Kidney (tissue), 13 donors: ENCODE measurements at regions not wholly inside any gene's neighbourhood (a gene's known extent, or its start where the extent isn't known, plus 50 kb on each side); places are given as distances from the start of the nearest gene placed in this dataset.

Experiments
- DNase-seq, 5 donors: peaks; one replicate each; pipeline ENCODE4 v3.0.0-alpha.2; 2013 to 2020
- FAIRE-seq: peaks from 2 replicates; lab custom pipeline; 2012; peaks lifted over from hg19 to GRCh38; lab: Jason Lieb, UNC
- H3K27ac ChIP-seq, 2 donors: one replicate each; pipeline ENCODE4 v1.7.0; 2013; ENCODE audit warnings: low read depth in 2 of 2, low read length in 2 of 2, inconsistent platforms in 1 of 2
- H3K27me3 ChIP-seq: one replicate; pipeline ENCODE4 v1.7.1; 2013; ENCODE audit warnings: low read length, inconsistent platforms; ENCODE audit not compliant: control insufficient read depth, insufficient read depth
- H3K36me3 ChIP-seq, 3 donors: one replicate each; pipeline versions ENCODE4 v1.7.0 to v1.7.1; 2013; ENCODE audit warnings: low read length in 3 of 3, control low read depth in 1 of 3, inconsistent platforms in 1 of 3; ENCODE audit not compliant: insufficient read depth in 3 of 3, control insufficient read depth in 2 of 3
- H3K4me1 ChIP-seq, 3 donors: one replicate each; pipeline versions ENCODE4 v1.7.0 to v1.7.1; 2013; ENCODE audit warnings: low read length in 3 of 3, inconsistent platforms in 1 of 3, low read depth in 1 of 3; ENCODE audit not compliant: control insufficient read depth in 2 of 3, insufficient read depth in 2 of 3
- H3K4me3 ChIP-seq, 3 donors: one replicate each; pipeline versions ENCODE4 v1.7.0 to v1.8.1; 2013; ENCODE audit warnings: low read length in 3 of 3, control low read depth in 1 of 3, inconsistent platforms in 1 of 3
- H3K9ac ChIP-seq, 3 donors: one replicate each; pipeline versions ENCODE4 v1.7.0 to v1.7.1; 2013; ENCODE audit warnings: low read length in 3 of 3, control low read depth in 1 of 3, inconsistent platforms in 1 of 3
- H3K9me3 ChIP-seq, 3 donors: one replicate each; pipeline versions ENCODE4 v1.7.0 to v1.7.1; 2013; ENCODE audit warnings: low read length in 3 of 3, control low read depth in 1 of 3, inconsistent platforms in 1 of 3; ENCODE audit not compliant: control insufficient read depth in 2 of 3, insufficient read depth in 1 of 3
- intact Hi-C: fragments of 100-400 bp; cut with DNase I; formaldehyde crosslinking; loops from one replicate; pipeline ENCODE4 v1.11.1; 2022
- TF ChIP-seq, protein P1 (sequence below): IDR thresholded peaks from 3 replicates; pipeline ENCODE4 v1.5.1; 2012; ENCODE audit warnings: mild to moderate bottlenecking, moderate library complexity, borderline replicate concordance; ENCODE audit not compliant: insufficient read depth; ENCODE audit errors: extremely low read depth
- donor health status: control.
- donor health status: control.
- donor health status: control.
- donor health status: control.
- donor health status: control.
- donor health status: DM: yes; HTN: yes; CAD: no.
- donor health status: Normal renal cell carcinoma (clear cell type).

DNA sequence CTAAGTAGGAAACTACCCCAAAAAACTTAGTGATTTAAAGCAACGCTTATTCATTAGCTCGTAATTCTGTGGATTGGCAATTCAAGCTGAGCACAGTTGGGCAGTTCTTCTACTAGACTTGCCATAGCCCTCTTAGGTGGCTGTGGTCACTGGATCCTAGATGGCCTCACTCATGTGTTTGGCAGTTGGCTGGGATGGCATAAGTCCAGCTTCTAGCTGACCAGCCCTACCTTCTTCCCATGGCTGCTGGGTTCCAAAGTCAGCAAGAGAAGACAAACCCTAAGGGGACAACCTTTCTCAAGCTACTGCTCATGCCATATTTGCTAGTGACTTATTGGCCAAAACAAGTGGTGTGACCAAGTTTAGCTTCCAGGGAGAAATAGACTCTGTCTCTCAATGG is 95.3 kb downstream of the COPS8 start:
- FAIRE-seq, result no peak
- Histone ChIP-seq H3K4me3 (no peak overlapping the region), H3K9me3 (no peaks in the 10 kb centered on the region), H3K27me3 (no peaks in the 10 kb centered on the region), H3K27ac (no peak overlapping the region), H3K36me3 (no peaks in the 10 kb centered on the region), H3K4me1 (no peaks in the 10 kb centered on the region), H3K9ac (no peak overlapping the region)
- no peak for DNase-seq
- intact Hi-C loops, result no loop called here
- TF ChIP-seq, protein P1, sequence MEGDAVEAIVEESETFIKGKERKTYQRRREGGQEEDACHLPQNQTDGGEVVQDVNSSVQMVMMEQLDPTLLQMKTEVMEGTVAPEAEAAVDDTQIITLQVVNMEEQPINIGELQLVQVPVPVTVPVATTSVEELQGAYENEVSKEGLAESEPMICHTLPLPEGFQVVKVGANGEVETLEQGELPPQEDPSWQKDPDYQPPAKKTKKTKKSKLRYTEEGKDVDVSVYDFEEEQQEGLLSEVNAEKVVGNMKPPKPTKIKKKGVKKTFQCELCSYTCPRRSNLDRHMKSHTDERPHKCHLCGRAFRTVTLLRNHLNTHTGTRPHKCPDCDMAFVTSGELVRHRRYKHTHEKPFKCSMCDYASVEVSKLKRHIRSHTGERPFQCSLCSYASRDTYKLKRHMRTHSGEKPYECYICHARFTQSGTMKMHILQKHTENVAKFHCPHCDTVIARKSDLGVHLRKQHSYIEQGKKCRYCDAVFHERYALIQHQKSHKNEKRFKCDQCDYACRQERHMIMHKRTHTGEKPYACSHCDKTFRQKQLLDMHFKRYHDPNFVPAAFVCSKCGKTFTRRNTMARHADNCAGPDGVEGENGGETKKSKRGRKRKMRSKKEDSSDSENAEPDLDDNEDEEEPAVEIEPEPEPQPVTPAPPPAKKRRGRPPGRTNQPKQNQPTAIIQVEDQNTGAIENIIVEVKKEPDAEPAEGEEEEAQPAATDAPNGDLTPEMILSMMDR, result no peak

DNA sequence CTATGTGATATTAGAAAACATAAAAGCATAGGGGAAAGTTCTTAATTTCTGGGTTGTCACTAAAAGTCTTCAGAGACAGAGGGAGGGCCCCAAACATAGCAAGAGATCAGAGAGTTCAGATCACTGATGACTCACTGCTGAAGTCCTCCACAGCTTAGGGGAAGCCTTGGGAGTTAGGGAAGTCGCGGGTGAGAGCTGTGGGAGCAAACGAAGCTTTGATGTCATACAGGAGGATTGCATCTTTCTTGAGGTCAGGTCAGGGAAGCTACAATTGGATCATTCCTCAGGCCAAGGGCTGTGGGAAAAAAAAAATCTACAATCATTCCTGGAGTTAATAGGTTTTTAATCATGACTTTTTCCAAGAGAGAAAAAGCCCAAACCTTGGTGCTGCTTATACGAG is 96.2 kb downstream of the COPS8 start:
- Histone ChIP-seq H3K27ac (no peak overlapping the region), H3K27me3 (no peaks in the 10 kb centered on the region), H3K4me1 (no peaks in the 10 kb centered on the region), H3K4me3 (no peak overlapping the region), H3K9ac (no peak overlapping the region), H3K9me3 (no peaks in the 10 kb centered on the region), H3K36me3 (no peaks in the 10 kb centered on the region)
- intact Hi-C loops, result no loop called here
- TF ChIP-seq, protein P1, result no peak
- no peak for DNase-seq
- FAIRE-seq, result no peak

DNA sequence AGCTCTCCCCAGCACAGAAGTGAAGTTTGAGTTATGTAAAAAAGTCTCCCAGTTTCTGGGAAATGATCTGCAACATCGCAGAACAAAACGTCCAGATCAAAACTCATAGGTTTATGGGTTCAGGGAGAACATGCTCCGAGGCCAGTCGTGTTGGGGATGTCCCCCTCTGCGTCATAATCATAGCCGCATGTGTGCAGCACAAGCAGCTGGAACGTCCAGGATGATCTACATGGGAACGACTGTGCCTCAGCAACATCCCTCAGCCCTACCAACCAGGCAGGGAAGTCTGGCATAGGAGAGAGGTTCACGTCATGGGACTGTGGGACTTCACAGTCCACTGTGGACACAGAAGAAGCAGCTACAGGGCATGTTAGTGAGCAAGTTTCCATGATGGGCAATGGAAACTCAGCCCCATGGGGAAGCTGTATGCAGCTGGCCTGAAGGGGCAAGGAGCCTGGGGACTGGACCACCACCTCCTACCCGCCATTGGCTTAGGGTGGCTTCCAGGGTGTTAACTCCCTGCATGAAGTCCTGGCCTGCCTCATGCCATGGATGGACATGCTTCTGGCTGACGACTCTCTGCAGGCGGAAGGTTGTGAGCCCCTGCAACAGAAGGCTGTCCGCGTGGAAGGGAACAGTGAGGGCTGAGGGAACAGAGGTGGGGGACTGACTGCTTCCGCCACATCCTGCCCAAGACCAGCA is 96.9 kb downstream of the COPS8 start:
- DNase-seq (no peak), FAIRE-seq (no peak)
- H3K9ac ChIP-seq, result no peak overlapping the region
- intact Hi-C loops, result no loop called here
- H3K4me3 ChIP-seq, result no peak overlapping the region
- no peaks in the 10 kb centered on the region for H3K4me1 ChIP-seq
- H3K9me3 ChIP-seq, result no peaks in the 10 kb centered on the region
- TF ChIP-seq, protein P1, result no peak
- H3K36me3 ChIP-seq, result no peaks in the 10 kb centered on the region
- no peak overlapping the region for H3K27ac ChIP-seq
- H3K27me3 ChIP-seq, result no peaks in the 10 kb centered on the region
